Pancreas (tissue), 10 donors: ENCODE measurements at regions not wholly inside any gene's neighbourhood (a gene's known extent, or its start where the extent isn't known, plus 50 kb on each side); places are given as distances from the start of the nearest gene placed in this dataset.

ENCODE experiments used
- ATAC-seq, 4 donors: fragments of 200-7000 bp; cut with Tn5 transposase; one replicate each; pipeline versions ENCODE4 v1.8.0 to v1.9.1; 2020; ENCODE audit warnings: mild to moderate bottlenecking in 4 of 4, moderate library complexity in 4 of 4
- DNase-seq, 6 donors: peaks; one replicate each; pipeline ENCODE4 v3.0.0-alpha.2; 2020
- FAIRE-seq: peaks from 2 replicates; lab custom pipeline; 2012; peaks lifted over from hg19 to GRCh38; lab: Jason Lieb, UNC
- H3K27ac ChIP-seq, 4 donors: fragments of 200-600 bp; sonication (generic); 1 replicate in 3 of 4; 2 replicates in 1 of 4; pipeline versions ENCODE4 v1.5.0 to v1.8.0; 2020
- H3K27me3 ChIP-seq, 4 donors: fragments of 200-600 bp; one replicate each; pipeline ENCODE4 v1.8.0; 2021
- H3K36me3 ChIP-seq, 3 donors: fragments of 200-600 bp; sonication (generic) in 1 of 3; one replicate each; pipeline versions ENCODE4 v1.5.0 to v1.8.0; 2020 to 2021
- H3K4me1 ChIP-seq, 3 donors: fragments of 200-600 bp; one replicate each; pipeline ENCODE4 v1.8.0; 2021
- H3K4me3 ChIP-seq, 4 donors: fragments of 200-600 bp; sonication (generic) in 2 of 4; one replicate each; pipeline versions ENCODE4 v1.5.0 to v1.8.0; 2020 to 2021
- H3K9me3 ChIP-seq, 4 donors: fragments of 200-600 bp; one replicate each; pipeline ENCODE4 v1.8.0; 2021
- WGBS, 2 donors: extraction: QIAGEN DNeasy Blood & Tissue Kit; methylation state at CpG; one replicate each; pipeline ENCODE4 v1.1.7; 2013; 5-methylcytosine and 5-hydroxymethylcytosine counted together
- intact Hi-C, 3 donors: fragments of 100-400 bp; cut with DNase I; formaldehyde crosslinking; loops; one replicate each; pipeline versions ENCODE4 v1.11.1 to v1.14.2; 2022
- TF ChIP-seq, protein P1 (sequence below), 4 donors: fragments of 200-600 bp; sonication (generic) in 3 of 4; IDR thresholded peaks; one replicate each; pipeline versions ENCODE4 v1.5.0 to v1.8.0; 2021; ENCODE audit warnings: antibody characterized with exemption in 4 of 4
- donor health status: healthy with polysubstance abuse.
- donor health status: DM: no; HTN: no; CAD: no; lungs with moderate emphysema.
- donor health status: DM: no; HTN: no; CAD: no.
- donor health status: control.
- donor health status: control.
- donor health status: Bipolar disorder and iron deficiency.
- donor health status: DM: yes; HTN: yes; CAD: no.
- donor health status: DM: no; HTN: no; CAD: no.
- donor health status: DM: no; HTN: no; CAD: no.
- donor health status: DM: yes; HTN: yes; CAD: no.

- Histone ChIP-seq H3K9me3 (no peaks in the 10 kb centered on the region), H3K36me3 (no peaks in the 10 kb centered on the region), H3K27me3 (no peaks in the 10 kb centered on the region), H3K4me3 (no peak overlapping the region), H3K27ac (no peak overlapping the region), H3K4me1 (no peaks in the 10 kb centered on the region)
- WGBS, 2 donors: 45 to 48% methylated on average over 4 of the region's 4 CpGs
- intact Hi-C loops: no loop called here
- TF ChIP-seq, protein P1, sequence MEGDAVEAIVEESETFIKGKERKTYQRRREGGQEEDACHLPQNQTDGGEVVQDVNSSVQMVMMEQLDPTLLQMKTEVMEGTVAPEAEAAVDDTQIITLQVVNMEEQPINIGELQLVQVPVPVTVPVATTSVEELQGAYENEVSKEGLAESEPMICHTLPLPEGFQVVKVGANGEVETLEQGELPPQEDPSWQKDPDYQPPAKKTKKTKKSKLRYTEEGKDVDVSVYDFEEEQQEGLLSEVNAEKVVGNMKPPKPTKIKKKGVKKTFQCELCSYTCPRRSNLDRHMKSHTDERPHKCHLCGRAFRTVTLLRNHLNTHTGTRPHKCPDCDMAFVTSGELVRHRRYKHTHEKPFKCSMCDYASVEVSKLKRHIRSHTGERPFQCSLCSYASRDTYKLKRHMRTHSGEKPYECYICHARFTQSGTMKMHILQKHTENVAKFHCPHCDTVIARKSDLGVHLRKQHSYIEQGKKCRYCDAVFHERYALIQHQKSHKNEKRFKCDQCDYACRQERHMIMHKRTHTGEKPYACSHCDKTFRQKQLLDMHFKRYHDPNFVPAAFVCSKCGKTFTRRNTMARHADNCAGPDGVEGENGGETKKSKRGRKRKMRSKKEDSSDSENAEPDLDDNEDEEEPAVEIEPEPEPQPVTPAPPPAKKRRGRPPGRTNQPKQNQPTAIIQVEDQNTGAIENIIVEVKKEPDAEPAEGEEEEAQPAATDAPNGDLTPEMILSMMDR (IDR thresholded peaks at IDR 0.05): no peak
- DNase-seq (no peak), ATAC-seq (no peak), FAIRE-seq (no peak)
Measured at GRCh38 chr17:34832376-34832775, 128.9 kb downstream of the CCT6B start.

GRCh38 chr17:34827008-34827407 is 134.3 kb downstream of the CCT6B start:
- TF ChIP-seq, protein P1 (IDR thresholded peaks at IDR 0.05): no peak
- Histone ChIP-seq H3K4me3 (no peak overlapping the region), H3K27me3 (no peaks in the 10 kb centered on the region), H3K4me1 (no peaks in the 10 kb centered on the region), H3K27ac (no peak overlapping the region), H3K9me3 (no peaks in the 10 kb centered on the region), H3K36me3 (no peaks in the 10 kb centered on the region)
- ATAC-seq (peak in 1 of 4 donors; percentile 37), FAIRE-seq (no peak), DNase-seq (no peak)
- WGBS, 2 donors: 51 to 54% methylated on average over 3 of the region's 3 CpGs
- intact Hi-C loops: no loop called here

DNA sequence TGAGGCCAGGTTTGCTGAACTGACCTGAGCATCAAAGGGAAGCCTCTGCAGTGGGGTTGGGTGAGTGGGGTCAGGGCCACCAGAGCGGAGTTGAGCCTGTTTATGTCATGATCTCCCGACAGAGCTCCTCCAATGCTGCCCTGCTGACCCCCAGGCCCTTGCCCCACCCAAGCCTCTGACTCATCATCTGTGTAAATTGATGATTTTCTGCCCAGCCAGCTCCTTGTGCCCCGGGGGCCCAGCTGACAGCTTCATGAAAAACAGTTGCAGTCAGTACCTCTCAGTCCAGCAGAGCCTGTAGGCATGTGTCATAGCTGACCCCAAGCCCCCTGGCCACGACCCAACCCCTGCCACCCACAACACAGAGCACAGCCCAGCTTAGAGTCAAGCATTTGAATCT is 134.9 kb downstream of the CCT6B start:
- Histone ChIP-seq H3K27me3 (no peaks in the 10 kb centered on the region), H3K9me3 (no peaks in the 10 kb centered on the region), H3K36me3 (no peaks in the 10 kb centered on the region), H3K27ac (no peak overlapping the region), H3K4me3 (no peak overlapping the region), H3K4me1 (no peaks in the 10 kb centered on the region)
- intact Hi-C loops: no loop called here
- ATAC-seq (no peak), FAIRE-seq (no peak), DNase-seq (no peak)
- TF ChIP-seq, protein P1 (IDR thresholded peaks at IDR 0.05): no peak
- WGBS, 2 donors: 31 to 40% methylated on average over 4 of the region's 4 CpGs

GRCh38 chr17:34825884-34826283 is 135.4 kb downstream of the CCT6B start:
- Histone ChIP-seq H3K27me3 (no peaks in the 10 kb centered on the region), H3K4me3 (no peak overlapping the region), H3K4me1 (no peaks in the 10 kb centered on the region), H3K27ac (no peak overlapping the region), H3K36me3 (no peaks in the 10 kb centered on the region), H3K9me3 (no peaks in the 10 kb centered on the region)
- WGBS, 2 donors: 49 to 55% methylated on average over 6 of the region's 6 CpGs
- no peak for FAIRE-seq
- ATAC-seq: no peak
- TF ChIP-seq, protein P1 (IDR thresholded peaks at IDR 0.05): no peak
- intact Hi-C loops: no loop called here
- no peak for DNase-seq

- intact Hi-C loops: no loop called here
- no peaks in the 10 kb centered on the region for H3K27me3 ChIP-seq
- 78 to 86% methylated on average over 1 of the region's 1 CpG for WGBS, 2 donors
- no peaks in the 10 kb centered on the region for H3K36me3 ChIP-seq
- no peaks in the 10 kb centered on the region for H3K4me1 ChIP-seq
- H3K27ac ChIP-seq: no peak overlapping the region
- FAIRE-seq (no peak), DNase-seq (no peak), ATAC-seq (no peak)
- no peak overlapping the region for H3K4me3 ChIP-seq
- TF ChIP-seq, protein P1 (IDR thresholded peaks at IDR 0.05): no peak
- no peaks in the 10 kb centered on the region for H3K9me3 ChIP-seq
Measured at GRCh38 chr17:34825102-34825501, 136.2 kb downstream of the CCT6B start.
